ENCODE measurements at regions not wholly inside any gene's neighbourhood (a gene's known extent, or its start where the extent isn't known, plus 50 kb on each side); places are given as distances from the start of the nearest gene placed in this dataset.

GRCh38 chr18:50444539-50444938 lies 69.7 kb downstream of the SKA1 start:
- intact Hi-C loops (cut with DNase I; ENCODE audit: low total_unique reads), result no loop called here
- H3K4me1 ChIP-seq, result no peaks in the 10 kb centered on the region

GRCh38 chr18:50446629-50447028 lies 71.8 kb downstream of the SKA1 start:
- H3K9me3 ChIP-seq, result no peaks in the 10 kb centered on the region

More at GRCh38 chr18:50444539-50444938, 69.7 kb downstream of the SKA1 start:
- TF ChIP-seq POLR2AphosphoS5 (IDR thresholded peaks at IDR 0.05) (no peak), POLR2A (IDR thresholded peaks at IDR 0.05) (no peak), CTCF (IDR thresholded peaks at IDR 0.05) (no peak)
- no peaks in the 10 kb centered on the region for H3K27me3 ChIP-seq
- no peaks in the 10 kb centered on the region for H3K9me3 ChIP-seq
- DNase-seq (ENCODE audit: low spot score in 2 of 2), result no peak
- no peaks in the 10 kb centered on the region for H3K36me3 ChIP-seq
- H3K4me3 ChIP-seq, result no peak overlapping the region
- no peak overlapping the region for H3K27ac ChIP-seq

GRCh38 chr18:50447102-50447741 lies 72.4 kb downstream of the SKA1 start:
- Histone ChIP-seq H3K27ac (no peak overlapping the region), H3K4me1 (no peaks in the 10 kb centered on the region), H3K27me3 (no peaks in the 10 kb centered on the region), H3K9me3 (no peaks in the 10 kb centered on the region), H3K4me3 (no peak overlapping the region), H3K36me3 (no peaks in the 10 kb centered on the region)
- intact Hi-C loops (cut with DNase I; ENCODE audit: low total_unique reads), result no loop called here
- no peak for DNase-seq (ENCODE audit: low spot score in 2 of 2)
- no peak for TF ChIP-seq POLR2AphosphoS5 (IDR thresholded peaks at IDR 0.05)
- no peak for TF ChIP-seq CTCF (IDR thresholded peaks at IDR 0.05)
- no peak for TF ChIP-seq POLR2A (IDR thresholded peaks at IDR 0.05)

More at GRCh38 chr18:50446629-50447028, 71.8 kb downstream of the SKA1 start:
- H3K4me1 ChIP-seq, result no peaks in the 10 kb centered on the region
- no peak overlapping the region for H3K4me3 ChIP-seq
- DNase-seq (ENCODE audit: low spot score in 2 of 2), result no peak
- intact Hi-C loops (cut with DNase I; ENCODE audit: low total_unique reads), result no loop called here
- H3K27ac ChIP-seq, result no peak overlapping the region
- H3K27me3 ChIP-seq, result no peaks in the 10 kb centered on the region
- H3K36me3 ChIP-seq, result no peaks in the 10 kb centered on the region
- no peak for TF ChIP-seq CTCF (IDR thresholded peaks at IDR 0.05)
- no peak for TF ChIP-seq POLR2A (IDR thresholded peaks at IDR 0.05)
- no peak for TF ChIP-seq POLR2AphosphoS5 (IDR thresholded peaks at IDR 0.05)

GRCh38 chr18:50447952-50448351 lies 73.1 kb downstream of the SKA1 start:
- intact Hi-C loops (cut with DNase I; ENCODE audit: low total_unique reads), result no loop called here

More at GRCh38 chr18:50447952-50448351, 73.1 kb downstream of the SKA1 start:
- no peaks in the 10 kb centered on the region for H3K4me1 ChIP-seq
- DNase-seq (ENCODE audit: low spot score in 2 of 2), result no peak
- H3K27me3 ChIP-seq, result no peaks in the 10 kb centered on the region
- TF ChIP-seq POLR2AphosphoS5 (IDR thresholded peaks at IDR 0.05), result no peak
- no peak for TF ChIP-seq POLR2A (IDR thresholded peaks at IDR 0.05)
- no peak for TF ChIP-seq CTCF (IDR thresholded peaks at IDR 0.05)
- H3K36me3 ChIP-seq, result no peaks in the 10 kb centered on the region
- H3K27ac ChIP-seq, result no peak overlapping the region
- H3K9me3 ChIP-seq, result no peaks in the 10 kb centered on the region
- no peak overlapping the region for H3K4me3 ChIP-seq
